GM12878 (cell line): ENCODE measurements at regions not wholly inside any gene's neighbourhood (a gene's known extent, or its start where the extent isn't known, plus 50 kb on each side); places are given as distances from the start of the nearest gene placed in this dataset.

Source experiments
- CREB1 ChIP-seq: IDR thresholded peaks from 2 replicates; pipeline ENCODE4 v1.6.1; 2012; ENCODE audit warnings: low read depth, mild to moderate bottlenecking, inconsistent platforms
- CTCF ChIP-seq, 3 experiments: IDR thresholded peaks in 2 of 3; conservative IDR thresholded peaks in 1 of 3; 2 replicates each; pipeline ENCODE4 v1.5.1; 2011; ENCODE audit warnings: low read depth in 3 of 3, low read length in 3 of 3, mild to moderate bottlenecking in 3 of 3, control low read depth in 2 of 3, moderate library complexity in 2 of 3, inconsistent platforms in 1 of 3, mixed read lengths in 1 of 3; ENCODE audit not compliant: control insufficient read depth in 2 of 3, insufficient read depth in 1 of 3; ENCODE audit errors: extremely low read depth in 1 of 3
- EZH2 ChIP-seq: IDR thresholded peaks from 2 replicates; pipeline ENCODE4 v1.6.1; 2012; ENCODE audit warnings: low read depth, mild to moderate bottlenecking, control low read depth, inconsistent platforms, low read length, borderline replicate concordance; ENCODE audit not compliant: control insufficient read depth
- JUNB ChIP-seq: IDR thresholded peaks from 2 replicates; pipeline ENCODE4 v1.6.1; 2016; ENCODE audit warnings: antibody characterized with exemption, mild to moderate bottlenecking
- NFYB ChIP-seq: IDR thresholded peaks from 2 replicates; pipeline ENCODE4 v1.6.1; 2011; ENCODE audit warnings: low read depth, mild to moderate bottlenecking, low read length, improper control_type of control experiment, moderate library complexity; ENCODE audit not compliant: insufficient read depth
- POLR2A ChIP-seq: IDR thresholded peaks from 2 replicates; pipeline ENCODE4 v1.6.1; 2011; ENCODE audit warnings: low read depth, mild to moderate bottlenecking, low read length
- RFX5 ChIP-seq: IDR thresholded peaks from 2 replicates; pipeline ENCODE4 v1.6.1; 2011; ENCODE audit warnings: low read depth, low read length, improper control_type of control experiment
- USF2 ChIP-seq: IDR thresholded peaks from 2 replicates; pipeline ENCODE4 v1.6.1; 2011; ENCODE audit warnings: low read depth, low read length, improper control_type of control experiment, borderline replicate concordance

- TF ChIP-seq POLR2A = no peak
- no peak for TF ChIP-seq NFYB
- no peak for TF ChIP-seq CREB1
- no peak for TF ChIP-seq RFX5
- no peak for TF ChIP-seq CTCF (IDR thresholded peaks at IDR 0.05 in 2 of 3, conservative IDR thresholded peaks at IDR 0.05 in 1 of 3; ENCODE audit: control insufficient read depth in 2 of 3, extremely low read depth in 1 of 3, insufficient read depth in 1 of 3, low read depth in 3 of 3, low read length in 3 of 3)
- TF ChIP-seq USF2 = no peak
- no peak for TF ChIP-seq EZH2
- TF ChIP-seq JUNB = no peak
Observed at GRCh38 chr12:33265033-33265731, 174.4 kb downstream of the SYT10 start.
